HG02759 (cell line): ENCODE measurements at regions not wholly inside any gene's neighbourhood (a gene's known extent, or its start where the extent isn't known, plus 50 kb on each side); places are given as distances from the start of the nearest gene placed in this dataset.
"Not testable (repeated sequence)": the region's sequence is repeated elsewhere in the genome, so short reads cannot be mapped to it uniquely, and the experiment has no call there.

Experiments used
- ATAC-seq: cut with Tn5 transposase; IDR thresholded peaks from one replicate; pipeline ENCODE4 v1.9.1; 2021; ENCODE audit warnings: mild to moderate bottlenecking, moderate library complexity; ENCODE audit not compliant: unreplicated experiment

- ATAC-seq, result peak; percentile 77
These were observed 114.8 kb upstream of the PRSS16 start for GRCh38 chr6:27132532-27133280.

- peak; percentile 0 for ATAC-seq
These were observed 113.9 kb upstream of the PRSS16 start for GRCh38 chr6:27133281-27134227.

- ATAC-seq, result no peak
These were observed 112.3 kb upstream of the PRSS16 start for GRCh38 chr6:27135087-27135657.

GRCh38 chr6:27136077-27136644, 111.3 kb upstream of the PRSS16 start:
- ATAC-seq, result no peak

- ATAC-seq, result no peak
These were observed 110.3 kb upstream of the PRSS16 start for GRCh38 chr6:27136978-27137814.

DNA sequence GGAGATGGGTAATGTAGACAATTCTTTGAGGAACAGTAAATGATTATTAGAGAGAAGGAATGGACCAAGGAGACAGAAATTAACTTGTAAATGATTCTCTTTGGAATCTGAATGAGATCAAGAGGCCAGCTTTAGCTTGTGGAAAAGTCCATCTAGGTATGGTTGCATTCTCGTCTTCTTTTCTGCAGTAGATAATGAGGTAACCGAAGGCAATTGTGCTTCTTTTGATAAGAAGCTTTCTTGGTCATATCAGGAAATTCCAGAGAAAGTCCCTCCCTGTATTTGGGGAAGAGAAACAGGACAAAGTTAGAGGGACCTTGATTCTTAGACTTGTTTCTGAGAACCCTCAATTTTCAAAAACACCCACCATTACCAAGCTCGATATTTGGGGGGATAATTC, 109.1 kb upstream of the PRSS16 start:
- no peak for ATAC-seq

GRCh38 chr6:27138837-27139755, 108.4 kb upstream of the PRSS16 start:
- peak; percentile 70 for ATAC-seq

GRCh38 chr6:27139756-27140579, 107.5 kb upstream of the PRSS16 start:
- peak; percentile 23 for ATAC-seq

GRCh38 chr6:27140999-27141528, 106.4 kb upstream of the PRSS16 start:
- no peak for ATAC-seq

DNA sequence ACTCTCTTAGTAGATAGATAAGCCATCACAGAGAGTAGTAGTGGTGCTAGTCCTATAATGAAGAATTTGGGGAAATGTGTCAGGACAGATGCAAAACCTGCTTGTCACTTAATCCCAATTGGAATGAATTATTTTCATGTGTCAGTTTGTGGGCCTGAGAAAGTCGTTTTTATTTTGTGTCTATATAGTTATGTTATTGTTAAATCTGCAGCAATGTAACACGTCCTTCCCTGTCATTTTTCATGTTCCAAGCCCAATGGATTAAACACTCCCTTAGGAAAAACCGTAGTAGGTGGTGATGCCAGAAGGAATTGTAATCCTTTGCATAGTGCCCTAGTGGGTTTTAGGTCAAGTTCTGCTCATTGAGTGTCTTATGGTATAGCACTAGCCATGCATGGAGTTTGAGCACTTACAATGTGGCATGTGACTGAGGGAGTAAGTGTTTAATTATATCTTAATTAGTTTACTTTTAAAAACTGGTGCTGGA, 105.9 kb upstream of the PRSS16 start:
- no peak for ATAC-seq

GRCh38 chr6:27143020-27143388, 104.5 kb upstream of the PRSS16 start:
- ATAC-seq, result not testable (repeated sequence)

DNA sequence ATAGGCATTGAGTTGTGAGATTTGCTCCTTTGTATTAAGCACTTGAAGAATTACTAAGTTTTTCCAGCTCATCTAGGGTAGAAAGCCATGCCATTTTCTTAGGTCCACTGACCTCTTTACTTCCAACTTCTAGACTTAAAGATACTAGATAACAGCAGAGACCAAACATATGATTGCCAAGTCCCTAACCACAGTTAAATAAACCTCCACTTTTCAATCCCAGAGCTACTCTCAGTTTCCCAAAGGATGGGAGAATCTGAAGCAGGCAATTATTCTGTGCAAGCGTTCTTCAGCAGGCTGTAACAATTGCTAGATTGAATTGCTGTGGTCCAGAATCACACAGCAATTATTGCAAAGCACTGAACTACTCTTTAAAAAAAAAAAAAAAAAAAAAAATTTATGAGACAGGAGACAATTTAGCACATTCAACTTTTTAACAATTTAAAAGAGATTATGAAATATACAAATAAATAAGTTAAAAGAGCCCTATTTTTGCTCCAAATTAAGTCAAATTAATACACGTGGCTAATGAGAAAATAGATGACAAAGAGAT, 104.0 kb upstream of the PRSS16 start:
- ATAC-seq, result no peak

GRCh38 chr6:27144740-27145079, 102.8 kb upstream of the PRSS16 start:
- ATAC-seq, result no peak

GRCh38 chr6:27145731-27146455, 101.6 kb upstream of the PRSS16 start:
- ATAC-seq, result peak; percentile 28

- ATAC-seq, result not testable (repeated sequence)
These were observed 101.1 kb upstream of the PRSS16 start for GRCh38 chr6:27146456-27146705.

GRCh38 chr6:27146706-27147505, 100.6 kb upstream of the PRSS16 start:
- peak; percentile 76 for ATAC-seq

DNA sequence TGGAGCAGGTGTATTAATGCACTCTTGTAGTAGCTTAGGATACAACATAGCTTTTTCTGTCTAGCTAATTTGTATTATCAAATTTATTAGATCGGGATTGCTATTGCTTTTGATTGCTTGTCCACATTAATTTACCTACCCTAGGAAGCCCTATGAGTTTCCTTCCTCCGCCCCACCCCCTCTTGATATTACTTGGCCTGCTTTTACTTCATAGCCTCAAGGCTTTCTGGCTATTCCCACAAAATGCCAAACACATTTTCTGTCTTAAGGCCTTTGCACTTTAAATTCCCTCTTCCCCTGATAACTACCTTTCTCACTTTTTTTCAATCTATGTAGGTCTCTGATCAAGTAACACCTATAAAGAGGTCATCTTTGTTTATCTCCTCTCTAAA, 99.1 kb upstream of the PRSS16 start:
- ATAC-seq, result no peak
